SK-N-SH treated with all-trans-retinoic acid at 6 μM for 48 hours (cell line): ENCODE measurements at regions not wholly inside any gene's neighbourhood (a gene's known extent, or its start where the extent isn't known, plus 50 kb on each side); places are given as distances from the start of the nearest gene placed in this dataset.

Experiments used
- ATAC-seq: fragments of 200-7000 bp; cut with Tn5 transposase; 3 replicates; pipeline ENCODE4 v1.9.1; 2020; ENCODE audit warnings: mild to moderate bottlenecking, moderate library complexity
- ARNTL ChIP-seq: fragments of 450-650 bp; formaldehyde crosslinking; IDR thresholded peaks from 2 replicates; pipeline ENCODE4 v1.5.0; 2020; ENCODE audit warnings: low read depth, mild to moderate bottlenecking, moderate library complexity, borderline replicate concordance
- BACH2 ChIP-seq: fragments of 250-450 bp; sonication (Bioruptor Pico); IDR thresholded peaks from 2 replicates; pipeline ENCODE4 v1.9.0; 2021; ENCODE audit warnings: mild to moderate bottlenecking, borderline replicate concordance
- CSDC2 ChIP-seq: fragments of 250-450 bp; sonication (Bioruptor Pico); IDR thresholded peaks from 2 replicates; pipeline ENCODE4 v1.5.0; 2020; ENCODE audit warnings: mild to moderate bottlenecking, moderate library complexity
- ESRRG ChIP-seq: fragments of 250-450 bp; sonication (Bioruptor Pico); IDR thresholded peaks from 2 replicates; pipeline ENCODE4 v1.6.1; 2021; ENCODE audit warnings: mild to moderate bottlenecking
- GLIS3 ChIP-seq: fragments of 250-450 bp; sonication (Bioruptor Pico); IDR thresholded peaks from 2 replicates; pipeline ENCODE4 v1.5.0; 2020; ENCODE audit warnings: mild to moderate bottlenecking, moderate library complexity
- ISL1 ChIP-seq: fragments of 250-450 bp; sonication (Bioruptor Pico); IDR thresholded peaks from 2 replicates; pipeline ENCODE4 v2.1.2; 2022; ENCODE audit warnings: mild to moderate bottlenecking, moderate library complexity
- OSR1 ChIP-seq: fragments of 250-450 bp; sonication (Bioruptor Pico); IDR thresholded peaks from 2 replicates; pipeline ENCODE4 v1.8.0; 2022; ENCODE audit warnings: moderate library complexity, mild to moderate bottlenecking, inconsistent platforms
- PPARA ChIP-seq: fragments of 250-450 bp; sonication (Bioruptor Pico); IDR thresholded peaks from 2 replicates; pipeline ENCODE4 v1.5.0; 2020; ENCODE audit warnings: mild to moderate bottlenecking, borderline replicate concordance
- RARB ChIP-seq: fragments of 250-450 bp; sonication (Bioruptor Pico); IDR thresholded peaks from 2 replicates; pipeline ENCODE4 v1.8.0; 2021; ENCODE audit warnings: mild to moderate bottlenecking, moderate library complexity
- SNAI2 ChIP-seq: fragments of 250-450 bp; sonication (Bioruptor Pico); IDR thresholded peaks from 2 replicates; pipeline ENCODE4 v1.5.0; 2020; ENCODE audit warnings: mild to moderate bottlenecking, moderate library complexity
- TCF4 ChIP-seq: fragments of 250-450 bp; sonication (Bioruptor Pico); IDR thresholded peaks from 2 replicates; pipeline ENCODE4 v1.8.0; 2021; ENCODE audit warnings: mild to moderate bottlenecking, moderate library complexity, borderline replicate concordance
- ZC3H10 ChIP-seq: fragments of 250-450 bp; sonication (Bioruptor Pico); IDR thresholded peaks from 2 replicates; pipeline ENCODE4 v1.5.1; 2021; ENCODE audit warnings: mild to moderate bottlenecking, moderate library complexity
- ZFP3 ChIP-seq: fragments of 250-450 bp; sonication (Bioruptor Pico); IDR thresholded peaks from 2 replicates; pipeline ENCODE4 v1.5.0; 2020; ENCODE audit warnings: mild to moderate bottlenecking, moderate library complexity
- ZFP30 ChIP-seq: fragments of 450-650 bp; formaldehyde crosslinking; IDR thresholded peaks from 2 replicates; pipeline ENCODE4 v1.5.0; 2022; ENCODE audit warnings: mild to moderate bottlenecking, moderate library complexity
- ZNF565 ChIP-seq: fragments of 450-650 bp; formaldehyde crosslinking; conservative IDR thresholded peaks from 2 replicates; pipeline ENCODE4 v1.5.0; 2020; ENCODE audit warnings: low read depth, mild to moderate bottlenecking, moderate library complexity
- ZNF70 ChIP-seq: fragments of 450-650 bp; formaldehyde crosslinking; IDR thresholded peaks from 2 replicates; pipeline ENCODE4 v1.5.0; 2020; ENCODE audit warnings: mild to moderate bottlenecking, moderate library complexity
- ZNF8 ChIP-seq: fragments of 450-650 bp; formaldehyde crosslinking; IDR thresholded peaks from 2 replicates; pipeline ENCODE4 v1.5.0; 2020; ENCODE audit warnings: mild to moderate bottlenecking, moderate library complexity
- TF ChIP-seq, protein P1 (sequence below): fragments of 250-450 bp; sonication (Bioruptor Pico); IDR thresholded peaks from 2 replicates; pipeline ENCODE4 v1.8.0; 2021; ENCODE audit warnings: low read depth, mild to moderate bottlenecking, moderate library complexity, borderline replicate concordance
- TF ChIP-seq, protein P2 (sequence below): fragments of 250-450 bp; sonication (Bioruptor Pico); IDR thresholded peaks from 2 replicates; pipeline ENCODE4 v1.5.1; 2021; ENCODE audit warnings: mild to moderate bottlenecking, moderate library complexity
- TF ChIP-seq, protein P3 (sequence below): fragments of 250-450 bp; sonication (Bioruptor Pico); IDR thresholded peaks from 2 replicates; pipeline ENCODE4 v1.5.1; 2020; ENCODE audit warnings: low read depth, mild to moderate bottlenecking, moderate library complexity
- TF ChIP-seq, protein P4 (sequence below): fragments of 250-450 bp; sonication (Bioruptor Pico); IDR thresholded peaks from 2 replicates; pipeline ENCODE4 v1.8.0; 2020; ENCODE audit warnings: mild to moderate bottlenecking, moderate library complexity, borderline replicate concordance
- TF ChIP-seq, protein P5 (sequence below): fragments of 250-450 bp; sonication (Bioruptor Pico); IDR thresholded peaks from 2 replicates; pipeline ENCODE4 v1.5.0; 2020; ENCODE audit warnings: mild to moderate bottlenecking, moderate library complexity

DNA sequence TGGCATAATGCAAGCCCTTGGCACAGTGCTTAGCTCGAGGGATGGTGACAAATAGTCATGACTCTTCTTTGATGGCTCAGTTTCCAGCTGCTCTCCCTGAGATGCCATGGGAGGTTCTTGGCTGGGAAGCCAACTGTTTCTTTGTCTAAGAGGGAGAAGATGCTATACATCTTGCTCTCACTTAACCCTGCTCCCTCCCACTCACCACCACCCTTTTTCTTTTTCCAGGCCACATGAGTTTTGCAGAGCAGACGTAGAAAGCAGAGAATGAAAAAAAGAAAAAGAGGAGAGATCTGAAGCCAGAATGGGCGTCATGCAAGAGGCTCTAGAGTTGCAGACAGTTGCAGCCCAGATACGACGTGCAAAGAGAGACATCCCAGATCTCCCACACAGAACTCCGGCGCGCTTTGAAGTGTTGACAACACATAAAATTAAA, 160.5 kb downstream of the FGF18 start:
- TF ChIP-seq ESRRG (CRISPR knock-in tag) (no peak), BACH2 (CRISPR knock-in tag) (no peak), ARNTL (CRISPR knock-in tag) (no peak), OSR1 (CRISPR knock-in tag) (no peak), ISL1 (CRISPR knock-in tag) (no peak), SNAI2 (CRISPR knock-in tag) (no peak), ZNF8 (CRISPR knock-in tag) (no peak), TCF4 (CRISPR knock-in tag) (no peak), ZFP30 (CRISPR knock-in tag) (no peak), GLIS3 (CRISPR knock-in tag) (no peak), PPARA (CRISPR knock-in tag) (no peak), RARB (CRISPR knock-in tag) (no peak), CSDC2 (CRISPR knock-in tag) (no peak), ZNF70 (CRISPR knock-in tag) (no peak), ZC3H10 (CRISPR knock-in tag) (no peak), ZFP3 (no peak)
- TF ChIP-seq, protein P1, sequence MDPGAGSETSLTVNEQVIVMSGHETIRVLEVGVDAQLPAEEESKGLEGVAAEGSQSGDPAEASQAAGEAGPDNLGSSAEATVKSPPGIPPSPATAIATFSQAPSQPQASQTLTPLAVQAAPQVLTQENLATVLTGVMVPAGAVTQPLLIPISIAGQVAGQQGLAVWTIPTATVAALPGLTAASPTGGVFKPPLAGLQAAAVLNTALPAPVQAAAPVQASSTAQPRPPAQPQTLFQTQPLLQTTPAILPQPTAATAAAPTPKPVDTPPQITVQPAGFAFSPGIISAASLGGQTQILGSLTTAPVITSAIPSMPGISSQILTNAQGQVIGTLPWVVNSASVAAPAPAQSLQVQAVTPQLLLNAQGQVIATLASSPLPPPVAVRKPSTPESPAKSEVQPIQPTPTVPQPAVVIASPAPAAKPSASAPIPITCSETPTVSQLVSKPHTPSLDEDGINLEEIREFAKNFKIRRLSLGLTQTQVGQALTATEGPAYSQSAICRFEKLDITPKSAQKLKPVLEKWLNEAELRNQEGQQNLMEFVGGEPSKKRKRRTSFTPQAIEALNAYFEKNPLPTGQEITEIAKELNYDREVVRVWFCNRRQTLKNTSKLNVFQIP: no peak
- TF ChIP-seq, protein P2, sequence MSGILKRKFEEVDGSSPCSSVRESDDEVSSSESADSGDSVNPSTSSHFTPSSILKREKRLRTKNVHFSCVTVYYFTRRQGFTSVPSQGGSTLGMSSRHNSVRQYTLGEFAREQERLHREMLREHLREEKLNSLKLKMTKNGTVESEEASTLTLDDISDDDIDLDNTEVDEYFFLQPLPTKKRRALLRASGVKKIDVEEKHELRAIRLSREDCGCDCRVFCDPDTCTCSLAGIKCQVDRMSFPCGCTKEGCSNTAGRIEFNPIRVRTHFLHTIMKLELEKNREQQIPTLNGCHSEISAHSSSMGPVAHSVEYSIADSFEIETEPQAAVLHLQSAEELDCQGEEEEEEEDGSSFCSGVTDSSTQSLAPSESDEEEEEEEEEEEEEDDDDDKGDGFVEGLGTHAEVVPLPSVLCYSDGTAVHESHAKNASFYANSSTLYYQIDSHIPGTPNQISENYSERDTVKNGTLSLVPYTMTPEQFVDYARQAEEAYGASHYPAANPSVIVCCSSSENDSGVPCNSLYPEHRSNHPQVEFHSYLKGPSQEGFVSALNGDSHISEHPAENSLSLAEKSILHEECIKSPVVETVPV (CRISPR knock-in tag): no peak
- TF ChIP-seq, protein P3, sequence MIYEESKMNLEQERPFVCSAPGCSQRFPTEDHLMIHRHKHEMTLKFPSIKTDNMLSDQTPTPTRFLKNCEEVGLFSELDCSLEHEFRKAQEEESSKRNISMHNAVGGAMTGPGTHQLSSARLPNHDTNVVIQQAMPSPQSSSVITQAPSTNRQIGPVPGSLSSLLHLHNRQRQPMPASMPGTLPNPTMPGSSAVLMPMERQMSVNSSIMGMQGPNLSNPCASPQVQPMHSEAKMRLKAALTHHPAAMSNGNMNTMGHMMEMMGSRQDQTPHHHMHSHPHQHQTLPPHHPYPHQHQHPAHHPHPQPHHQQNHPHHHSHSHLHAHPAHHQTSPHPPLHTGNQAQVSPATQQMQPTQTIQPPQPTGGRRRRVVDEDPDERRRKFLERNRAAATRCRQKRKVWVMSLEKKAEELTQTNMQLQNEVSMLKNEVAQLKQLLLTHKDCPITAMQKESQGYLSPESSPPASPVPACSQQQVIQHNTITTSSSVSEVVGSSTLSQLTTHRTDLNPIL (CRISPR knock-in tag): no peak
- TF ChIP-seq, all 23 proteins: peak for 0
- no peak for ATAC-seq

DNA sequence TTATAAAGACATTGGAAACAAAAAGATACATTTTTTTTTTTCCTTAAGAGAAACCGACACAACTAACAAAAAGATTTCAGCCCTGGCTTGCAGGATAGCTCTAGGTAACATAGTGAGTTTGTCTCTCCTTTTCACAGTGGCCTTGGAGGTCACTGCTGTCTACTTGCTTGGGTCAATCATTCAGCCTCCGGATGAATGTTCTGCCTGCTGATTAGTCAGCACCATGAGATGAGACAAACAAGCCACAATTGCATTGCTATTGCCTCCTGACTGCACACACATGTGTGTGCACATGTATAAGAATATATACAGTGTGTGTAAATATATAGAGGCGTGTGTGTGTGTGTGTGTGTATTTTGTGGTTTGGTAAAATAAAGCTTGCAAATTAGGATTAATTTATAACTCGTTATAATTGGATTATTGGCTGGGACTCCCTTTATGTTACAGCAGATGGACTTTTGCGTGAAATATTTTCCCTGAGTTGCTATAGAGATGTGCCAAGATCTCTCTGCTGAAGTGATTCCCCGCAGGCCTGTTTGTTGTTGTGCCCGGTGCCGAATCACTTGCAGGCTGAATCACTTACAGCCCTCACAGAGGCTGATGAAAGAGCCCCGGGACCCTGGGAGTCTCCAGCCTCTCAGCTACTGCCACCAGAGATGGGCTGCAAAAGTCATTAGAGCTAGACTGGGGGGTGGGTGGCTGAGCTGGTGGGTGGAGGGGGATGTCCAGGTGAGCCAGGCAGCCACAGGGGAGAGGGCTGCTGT, 161.2 kb downstream of the FGF18 start:
- TF ChIP-seq ISL1 (CRISPR knock-in tag) (no peak), ZNF8 (CRISPR knock-in tag) (no peak), ARNTL (CRISPR knock-in tag) (no peak), GLIS3 (CRISPR knock-in tag) (no peak), ZNF70 (CRISPR knock-in tag) (no peak), RARB (CRISPR knock-in tag) (no peak), ZNF565 (CRISPR knock-in tag) (no peak), ZC3H10 (CRISPR knock-in tag) (no peak), CSDC2 (CRISPR knock-in tag) (no peak), ZFP3 (no peak)
- TF ChIP-seq, protein P4, sequence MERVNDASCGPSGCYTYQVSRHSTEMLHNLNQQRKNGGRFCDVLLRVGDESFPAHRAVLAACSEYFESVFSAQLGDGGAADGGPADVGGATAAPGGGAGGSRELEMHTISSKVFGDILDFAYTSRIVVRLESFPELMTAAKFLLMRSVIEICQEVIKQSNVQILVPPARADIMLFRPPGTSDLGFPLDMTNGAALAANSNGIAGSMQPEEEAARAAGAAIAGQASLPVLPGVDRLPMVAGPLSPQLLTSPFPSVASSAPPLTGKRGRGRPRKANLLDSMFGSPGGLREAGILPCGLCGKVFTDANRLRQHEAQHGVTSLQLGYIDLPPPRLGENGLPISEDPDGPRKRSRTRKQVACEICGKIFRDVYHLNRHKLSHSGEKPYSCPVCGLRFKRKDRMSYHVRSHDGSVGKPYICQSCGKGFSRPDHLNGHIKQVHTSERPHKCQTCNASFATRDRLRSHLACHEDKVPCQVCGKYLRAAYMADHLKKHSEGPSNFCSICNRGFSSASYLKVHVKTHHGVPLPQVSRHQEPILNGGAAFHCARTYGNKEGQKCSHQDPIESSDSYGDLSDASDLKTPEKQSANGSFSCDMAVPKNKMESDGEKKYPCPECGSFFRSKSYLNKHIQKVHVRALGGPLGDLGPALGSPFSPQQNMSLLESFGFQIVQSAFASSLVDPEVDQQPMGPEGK (CRISPR knock-in tag): no peak
- TF ChIP-seq, protein P3 (CRISPR knock-in tag): no peak
- ATAC-seq: peak; percentile 40

DNA sequence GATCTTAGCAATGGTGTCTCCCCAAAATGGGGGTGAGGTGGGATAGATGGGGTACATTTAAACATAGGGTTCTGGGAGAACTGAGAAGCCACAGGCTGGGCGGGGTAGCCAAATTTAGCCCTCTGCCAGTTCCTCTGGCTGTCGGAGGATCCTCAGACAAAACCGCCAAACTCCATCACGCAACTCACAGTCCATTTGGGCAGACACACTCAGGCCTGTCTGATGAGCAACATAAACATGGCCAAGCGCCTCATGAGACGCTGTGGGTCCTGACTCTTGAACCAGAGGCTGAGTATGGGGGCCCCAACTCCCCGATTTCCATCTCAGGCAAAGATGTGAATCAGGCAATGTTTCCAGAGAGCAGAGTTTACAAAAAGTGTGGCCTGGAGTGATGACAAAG, 162.3 kb downstream of the FGF18 start:
- no peak for ATAC-seq
- no peak for TF ChIP-seq CSDC2 (CRISPR knock-in tag)
- TF ChIP-seq, protein P5, sequence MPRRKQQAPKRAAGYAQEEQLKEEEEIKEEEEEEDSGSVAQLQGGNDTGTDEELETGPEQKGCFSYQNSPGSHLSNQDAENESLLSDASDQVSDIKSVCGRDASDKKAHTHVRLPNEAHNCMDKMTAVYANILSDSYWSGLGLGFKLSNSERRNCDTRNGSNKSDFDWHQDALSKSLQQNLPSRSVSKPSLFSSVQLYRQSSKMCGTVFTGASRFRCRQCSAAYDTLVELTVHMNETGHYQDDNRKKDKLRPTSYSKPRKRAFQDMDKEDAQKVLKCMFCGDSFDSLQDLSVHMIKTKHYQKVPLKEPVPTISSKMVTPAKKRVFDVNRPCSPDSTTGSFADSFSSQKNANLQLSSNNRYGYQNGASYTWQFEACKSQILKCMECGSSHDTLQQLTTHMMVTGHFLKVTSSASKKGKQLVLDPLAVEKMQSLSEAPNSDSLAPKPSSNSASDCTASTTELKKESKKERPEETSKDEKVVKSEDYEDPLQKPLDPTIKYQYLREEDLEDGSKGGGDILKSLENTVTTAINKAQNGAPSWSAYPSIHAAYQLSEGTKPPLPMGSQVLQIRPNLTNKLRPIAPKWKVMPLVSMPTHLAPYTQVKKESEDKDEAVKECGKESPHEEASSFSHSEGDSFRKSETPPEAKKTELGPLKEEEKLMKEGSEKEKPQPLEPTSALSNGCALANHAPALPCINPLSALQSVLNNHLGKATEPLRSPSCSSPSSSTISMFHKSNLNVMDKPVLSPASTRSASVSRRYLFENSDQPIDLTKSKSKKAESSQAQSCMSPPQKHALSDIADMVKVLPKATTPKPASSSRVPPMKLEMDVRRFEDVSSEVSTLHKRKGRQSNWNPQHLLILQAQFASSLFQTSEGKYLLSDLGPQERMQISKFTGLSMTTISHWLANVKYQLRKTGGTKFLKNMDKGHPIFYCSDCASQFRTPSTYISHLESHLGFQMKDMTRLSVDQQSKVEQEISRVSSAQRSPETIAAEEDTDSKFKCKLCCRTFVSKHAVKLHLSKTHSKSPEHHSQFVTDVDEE (CRISPR knock-in tag): no peak
- no peak for TF ChIP-seq ZC3H10 (CRISPR knock-in tag)
- TF ChIP-seq ISL1 (CRISPR knock-in tag): no peak
- TF ChIP-seq ARNTL (CRISPR knock-in tag): no peak
- no peak for TF ChIP-seq ZNF8 (CRISPR knock-in tag)
- TF ChIP-seq PPARA (CRISPR knock-in tag): no peak
- no peak for TF ChIP-seq RARB (CRISPR knock-in tag)
- no peak for TF ChIP-seq OSR1 (CRISPR knock-in tag)
- no peak for TF ChIP-seq ZNF565 (CRISPR knock-in tag)
- no peak for TF ChIP-seq BACH2 (CRISPR knock-in tag)
- TF ChIP-seq, protein P3 (CRISPR knock-in tag): no peak
- no peak for TF ChIP-seq ESRRG (CRISPR knock-in tag)
